ENCODE measurements at regions not wholly inside any gene's neighbourhood (a gene's known extent, or its start where the extent isn't known, plus 50 kb on each side); places are given as distances from the start of the nearest gene placed in this dataset.

DNA sequence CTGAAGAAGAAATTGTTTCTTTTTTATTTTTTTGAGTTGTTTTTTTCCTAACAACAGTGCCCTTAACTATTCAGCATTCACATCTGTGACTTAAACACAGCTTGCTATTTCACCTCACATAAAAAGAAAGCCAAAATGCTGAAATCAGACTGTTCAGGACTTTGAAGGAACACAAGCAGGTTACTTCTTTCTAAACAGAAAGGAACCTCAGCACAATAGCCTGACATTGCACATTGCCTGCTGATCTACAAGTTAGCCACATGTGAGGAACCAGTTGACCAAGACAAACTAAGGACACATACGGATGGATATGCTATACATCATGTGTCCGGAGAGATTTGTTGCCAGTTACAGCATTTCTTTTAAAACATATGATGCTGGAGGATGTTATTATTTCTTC is 331.1 kb downstream of the FSIP2 start:
- TF ChIP-seq, protein P1, sequence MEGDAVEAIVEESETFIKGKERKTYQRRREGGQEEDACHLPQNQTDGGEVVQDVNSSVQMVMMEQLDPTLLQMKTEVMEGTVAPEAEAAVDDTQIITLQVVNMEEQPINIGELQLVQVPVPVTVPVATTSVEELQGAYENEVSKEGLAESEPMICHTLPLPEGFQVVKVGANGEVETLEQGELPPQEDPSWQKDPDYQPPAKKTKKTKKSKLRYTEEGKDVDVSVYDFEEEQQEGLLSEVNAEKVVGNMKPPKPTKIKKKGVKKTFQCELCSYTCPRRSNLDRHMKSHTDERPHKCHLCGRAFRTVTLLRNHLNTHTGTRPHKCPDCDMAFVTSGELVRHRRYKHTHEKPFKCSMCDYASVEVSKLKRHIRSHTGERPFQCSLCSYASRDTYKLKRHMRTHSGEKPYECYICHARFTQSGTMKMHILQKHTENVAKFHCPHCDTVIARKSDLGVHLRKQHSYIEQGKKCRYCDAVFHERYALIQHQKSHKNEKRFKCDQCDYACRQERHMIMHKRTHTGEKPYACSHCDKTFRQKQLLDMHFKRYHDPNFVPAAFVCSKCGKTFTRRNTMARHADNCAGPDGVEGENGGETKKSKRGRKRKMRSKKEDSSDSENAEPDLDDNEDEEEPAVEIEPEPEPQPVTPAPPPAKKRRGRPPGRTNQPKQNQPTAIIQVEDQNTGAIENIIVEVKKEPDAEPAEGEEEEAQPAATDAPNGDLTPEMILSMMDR (IDR thresholded peaks at IDR 0.05; ENCODE audit: borderline replicate concordance, insufficient read depth, low read depth, low read length) = no peak
- no peak overlapping the region for H3K4me3 ChIP-seq (ENCODE audit: low read depth, low read length)

DNA sequence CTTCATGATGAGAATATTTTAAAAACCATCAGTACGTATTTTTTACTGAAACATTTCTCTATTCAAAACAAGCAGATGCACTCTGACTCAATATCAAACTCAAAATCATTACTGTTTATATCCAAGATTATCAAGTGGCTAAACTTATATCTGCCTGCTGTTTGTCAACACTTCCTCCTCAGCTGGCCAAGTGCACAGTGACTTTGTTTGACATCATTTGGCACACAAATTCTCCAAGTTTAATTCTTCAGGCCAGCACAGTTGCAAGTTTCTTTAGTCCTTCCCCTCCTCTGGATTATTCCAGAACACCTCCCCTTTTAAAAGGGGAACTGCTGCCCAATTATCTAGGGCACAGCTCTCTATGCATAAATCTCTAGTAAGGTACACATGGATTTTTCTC is 346.6 kb downstream of the FSIP2 start:
- no peak overlapping the region for H3K4me3 ChIP-seq (ENCODE audit: low read depth, low read length)
- TF ChIP-seq, protein P1 (IDR thresholded peaks at IDR 0.05; ENCODE audit: borderline replicate concordance, insufficient read depth, low read depth, low read length) = no peak

DNA sequence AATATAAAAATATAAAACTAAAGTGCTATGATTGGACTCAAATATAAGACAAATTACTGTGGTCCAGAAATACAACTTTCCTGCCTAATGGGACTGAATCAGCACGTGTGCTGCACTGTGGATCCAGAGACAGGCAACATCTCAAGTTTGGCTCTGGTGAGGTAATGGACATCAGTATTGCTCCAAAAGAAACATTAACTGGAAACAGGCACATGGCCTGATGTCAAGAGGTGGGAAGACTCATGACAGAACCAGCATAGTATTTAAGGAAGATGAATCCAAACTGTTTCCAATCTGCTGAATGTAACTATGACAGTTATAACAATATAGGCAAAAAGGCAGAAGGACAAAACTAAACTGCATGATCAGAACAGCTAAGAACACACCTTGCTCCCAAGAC is 354.6 kb downstream of the FSIP2 start:
- H3K4me3 ChIP-seq (ENCODE audit: low read depth, low read length) = no peak overlapping the region
- TF ChIP-seq, protein P1 (IDR thresholded peaks at IDR 0.05; ENCODE audit: borderline replicate concordance, insufficient read depth, low read depth, low read length) = no peak

DNA sequence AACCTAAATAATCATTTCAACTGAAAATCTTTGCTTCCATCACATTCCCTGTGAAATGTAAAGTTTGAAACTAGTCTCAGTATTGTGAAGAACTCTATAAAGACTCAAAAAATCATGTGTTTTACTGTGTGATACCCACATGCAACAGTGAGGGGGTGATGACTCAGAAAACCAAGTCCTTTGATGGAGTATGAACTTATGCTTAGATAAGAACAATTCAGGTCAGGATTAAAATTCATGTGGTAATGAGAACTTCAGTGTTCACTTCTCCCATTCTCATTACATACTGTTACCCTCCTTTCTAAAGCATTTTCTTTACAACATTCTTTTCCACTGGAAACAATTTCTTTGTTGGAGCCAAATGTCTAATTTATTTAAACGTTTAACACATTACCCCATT is 360.2 kb downstream of the FSIP2 start:
- TF ChIP-seq, protein P1 (IDR thresholded peaks at IDR 0.05; ENCODE audit: borderline replicate concordance, insufficient read depth, low read depth, low read length) = no peak
- H3K4me3 ChIP-seq (ENCODE audit: low read depth, low read length) = no peak overlapping the region

DNA sequence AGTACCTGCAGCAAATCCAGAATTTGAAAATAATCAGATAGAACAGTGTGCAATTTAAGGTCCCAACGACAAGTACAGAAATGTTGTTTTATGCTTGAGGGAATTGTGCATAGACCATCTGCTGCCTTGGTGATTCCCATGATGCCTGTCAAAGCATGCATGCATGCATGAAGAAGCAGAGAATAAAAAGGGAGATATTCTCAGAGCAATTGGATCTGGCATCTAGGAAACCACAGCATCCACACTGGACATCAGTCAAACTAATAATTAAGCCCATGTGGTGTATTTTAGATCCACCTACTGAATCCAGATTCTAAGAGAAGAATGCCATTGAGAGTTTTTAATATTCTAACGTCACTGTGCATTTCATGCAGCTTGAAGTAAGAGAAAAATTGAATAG is 361.2 kb downstream of the FSIP2 start:
- TF ChIP-seq, protein P1 (IDR thresholded peaks at IDR 0.05; ENCODE audit: borderline replicate concordance, insufficient read depth, low read depth, low read length) = no peak
- no peak overlapping the region for H3K4me3 ChIP-seq (ENCODE audit: low read depth, low read length)

DNA sequence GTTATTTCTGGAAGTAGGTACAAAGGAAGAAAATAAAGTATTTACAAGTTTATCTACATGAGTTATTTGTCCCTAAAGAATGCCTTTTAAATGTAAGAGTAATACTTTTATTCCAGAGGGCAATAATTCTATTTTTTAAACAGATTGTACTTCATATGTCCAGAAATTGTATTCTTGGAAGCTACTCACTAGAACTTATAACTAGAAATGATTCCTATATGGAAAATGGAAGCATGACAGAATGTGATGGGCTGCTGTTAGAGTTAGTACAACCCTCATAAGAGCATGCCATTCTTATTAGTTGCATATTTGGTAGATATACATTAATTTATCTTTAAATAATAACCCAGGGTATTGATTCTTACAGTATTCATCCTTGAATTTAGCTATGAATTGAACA is 362.0 kb downstream of the FSIP2 start:
- H3K4me3 ChIP-seq (ENCODE audit: low read depth, low read length) = no peak overlapping the region
- TF ChIP-seq, protein P1 (IDR thresholded peaks at IDR 0.05; ENCODE audit: borderline replicate concordance, insufficient read depth, low read depth, low read length) = no peak

DNA sequence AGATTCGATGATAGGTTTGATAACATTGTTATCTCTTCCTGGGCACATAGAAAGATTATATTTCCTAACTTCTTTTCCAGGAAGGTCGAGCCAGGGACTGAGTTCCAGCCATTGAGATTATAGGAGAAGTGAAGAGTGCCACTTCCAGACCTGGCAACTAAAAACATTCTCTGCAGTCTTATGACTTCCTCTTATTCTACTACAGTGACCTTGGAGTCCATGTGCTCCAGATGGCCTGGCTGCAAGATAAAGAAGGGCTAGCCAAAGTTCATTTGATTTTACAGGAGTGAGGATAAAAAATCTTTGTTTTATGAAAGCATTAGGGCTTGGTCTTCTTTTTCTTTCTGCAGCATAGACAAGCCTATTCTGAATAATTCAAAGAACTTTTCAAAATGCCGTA is 363.0 kb downstream of the FSIP2 start:
- TF ChIP-seq, protein P1 (IDR thresholded peaks at IDR 0.05; ENCODE audit: borderline replicate concordance, insufficient read depth, low read depth, low read length) = no peak
- no peak overlapping the region for H3K4me3 ChIP-seq (ENCODE audit: low read depth, low read length)
